ENCODE measurements at regions not wholly inside any gene's neighbourhood (a gene's known extent, or its start where the extent isn't known, plus 50 kb on each side); places are given as distances from the start of the nearest gene placed in this dataset.
"Not testable (repeated sequence)": the region's sequence is repeated elsewhere in the genome, so short reads cannot be mapped to it uniquely, and the experiment has no call there.

- DNase-seq = no peak
Observed at GRCh38 chr2:187198136-187198535, 249.9 kb downstream of the CALCRL start.

DNA sequence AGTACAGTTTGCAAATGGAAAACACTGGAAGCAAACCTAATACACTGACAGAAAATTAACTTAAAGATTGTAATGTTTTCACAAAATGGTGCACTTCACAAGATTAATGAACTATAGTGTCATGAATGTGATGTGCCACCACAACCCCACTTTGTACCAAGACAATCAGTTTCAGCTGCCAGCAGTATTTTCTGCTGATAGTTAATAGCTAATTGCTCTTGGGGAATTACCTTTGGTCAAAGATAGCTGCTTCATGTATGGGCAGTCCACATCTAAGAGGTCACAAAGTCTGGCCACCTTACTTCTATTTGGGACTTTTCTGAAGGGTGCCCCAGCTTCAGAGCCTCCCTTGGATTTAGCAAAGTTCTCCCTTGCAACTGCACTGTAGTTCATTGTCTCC, 254.0 kb downstream of the CALCRL start:
- DNase-seq = no peak

GRCh38 chr2:187188783-187189631, 259.0 kb downstream of the CALCRL start:
- no peak for DNase-seq

GRCh38 chr2:187187519-187187918, 260.5 kb downstream of the CALCRL start:
- DNase-seq = no peak

GRCh38 chr2:187180529-187180928, 267.5 kb downstream of the CALCRL start:
- DNase-seq = no peak

- not testable (repeated sequence) for DNase-seq
Observed at GRCh38 chr2:187178876-187179275, 269.2 kb downstream of the CALCRL start.

- no peak for DNase-seq
Observed at GRCh38 chr2:187177253-187177652, 270.8 kb downstream of the CALCRL start.

DNA sequence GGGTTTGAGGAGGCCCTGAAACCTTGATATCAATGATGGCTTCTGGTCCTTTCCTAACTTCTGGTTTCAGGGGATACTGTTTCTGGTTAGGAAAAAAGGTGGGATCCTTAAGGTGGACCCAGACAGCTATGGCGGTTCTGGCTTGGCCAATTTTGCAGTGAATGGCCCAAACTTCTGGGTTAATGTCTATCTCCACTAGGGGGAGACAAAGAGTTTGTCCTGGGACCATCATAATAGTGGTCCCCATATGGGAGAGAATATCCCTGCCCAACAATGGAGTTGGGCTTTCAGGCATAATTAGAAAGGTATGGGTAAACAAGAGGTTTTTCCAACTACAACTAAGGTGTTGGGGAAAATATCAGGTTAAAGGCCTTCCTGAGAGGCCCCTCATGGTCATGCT, 273.5 kb downstream of the CALCRL start:
- DNase-seq = no peak

GRCh38 chr2:187171318-187171717, 276.7 kb downstream of the CALCRL start:
- DNase-seq = no peak

DNA sequence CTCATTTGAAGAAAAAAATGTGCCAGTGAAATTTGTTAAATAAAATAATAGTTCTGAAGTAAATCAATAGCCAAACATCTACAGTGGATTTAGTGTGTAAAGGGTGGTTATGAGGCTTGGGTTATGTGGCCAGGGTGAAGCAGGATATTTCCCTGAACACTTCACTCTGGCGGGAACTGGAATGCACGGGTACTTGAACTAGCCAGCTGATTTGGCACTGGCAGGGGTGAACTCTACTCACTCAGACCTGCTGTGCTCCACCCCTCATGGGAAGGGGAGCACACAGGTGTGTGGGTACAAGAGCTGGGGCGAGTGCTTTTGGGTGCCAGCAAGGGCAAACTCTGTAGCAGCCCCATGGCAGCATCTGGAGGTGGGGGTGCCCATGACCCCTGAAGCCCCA, 278.2 kb downstream of the CALCRL start:
- peak; percentile 56 for DNase-seq

DNA sequence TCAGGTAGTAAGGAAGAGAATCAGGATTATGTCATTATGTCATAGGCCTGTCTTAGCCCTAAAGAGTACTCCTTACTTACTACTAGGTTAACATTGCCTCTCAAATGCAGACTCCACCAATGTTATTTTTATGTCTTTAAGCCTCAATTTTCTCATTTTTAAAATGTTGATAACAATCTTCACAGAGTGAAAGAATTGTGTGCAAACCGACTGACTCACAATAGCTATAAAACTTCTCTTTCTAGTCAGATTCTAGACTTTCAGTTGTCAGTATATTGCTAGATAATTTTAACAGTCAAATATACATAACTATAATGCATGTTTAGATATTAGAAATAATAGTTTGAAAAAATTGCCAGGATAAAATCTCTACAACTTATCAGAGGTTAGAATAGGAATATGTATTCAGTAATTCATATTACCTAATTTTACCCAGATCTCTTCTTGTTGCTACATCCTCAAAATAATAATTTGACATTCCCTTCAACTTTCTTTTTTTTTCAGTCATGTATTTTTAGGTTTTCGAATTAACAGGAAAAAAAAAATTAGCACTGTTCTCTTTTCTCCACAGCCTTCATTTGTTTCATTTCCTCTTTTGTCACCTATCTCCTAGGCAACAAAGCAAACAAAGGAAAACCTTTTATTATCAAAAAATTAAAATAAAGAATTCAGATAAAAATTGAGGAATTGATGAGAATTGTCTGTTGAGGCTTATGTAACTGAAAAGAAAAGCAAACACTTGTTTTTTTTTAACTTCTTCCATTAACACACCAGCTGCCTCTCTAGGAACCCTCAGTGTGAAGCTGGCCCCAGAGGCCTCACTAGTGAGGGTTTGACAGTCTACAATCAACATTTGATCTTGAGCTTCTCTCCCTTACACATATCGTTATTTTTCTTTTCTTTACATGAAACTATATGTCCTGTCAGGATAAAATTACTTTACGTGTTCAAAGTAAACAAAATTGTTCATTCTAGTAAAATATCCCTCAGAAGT, 279.0 kb downstream of the CALCRL start:
- peak; percentile 79 for DNase-seq

DNA sequence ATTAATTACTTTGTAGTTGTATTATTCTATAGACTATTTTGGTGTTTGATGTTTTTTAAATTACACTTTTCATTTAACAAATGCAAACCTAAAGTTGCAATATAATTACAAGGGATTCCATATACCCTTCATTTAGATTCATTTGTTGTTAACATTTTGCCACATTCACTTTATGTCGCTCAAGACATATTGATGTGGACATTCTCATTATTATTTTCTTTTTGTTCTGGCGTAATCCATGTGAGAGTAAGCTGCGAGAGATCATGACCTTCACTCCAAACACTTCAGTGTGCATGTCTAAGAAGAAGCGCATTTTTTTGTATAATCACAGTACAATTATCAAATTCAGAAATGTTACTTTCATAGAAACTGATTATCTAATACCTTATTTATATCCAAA, 280.6 kb downstream of the CALCRL start:
- DNase-seq = no peak

DNA sequence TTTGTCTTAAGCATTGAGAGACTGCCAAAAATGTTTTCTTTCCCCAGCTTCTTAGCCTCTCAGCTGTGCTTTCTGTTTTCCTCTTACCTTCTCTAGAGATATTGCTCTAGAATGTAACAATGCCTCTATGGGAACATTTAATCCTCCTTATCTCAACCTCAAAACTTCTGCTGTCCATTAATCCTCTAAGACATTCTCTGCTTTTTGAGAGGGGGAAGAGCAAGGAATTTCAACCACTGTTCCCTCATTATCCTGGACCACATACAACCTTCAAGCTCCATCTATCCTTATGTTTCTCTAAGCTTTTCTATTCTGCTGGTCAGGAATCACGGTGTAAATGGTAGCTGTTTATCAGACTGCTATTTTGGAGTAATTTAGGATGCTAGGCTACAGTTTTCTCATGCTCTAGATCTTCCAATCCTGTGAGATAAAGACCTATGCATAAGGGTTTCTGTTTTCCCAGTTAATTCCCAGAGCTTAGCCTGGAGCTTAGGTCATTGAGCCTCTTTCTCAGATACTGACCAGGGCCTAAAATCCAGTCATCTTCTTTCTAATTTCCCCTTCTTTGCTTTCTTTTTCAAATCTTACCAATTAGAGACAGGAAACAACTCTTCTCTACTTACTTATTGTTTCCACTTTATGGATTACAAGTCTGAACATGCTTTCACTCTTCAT, 282.0 kb downstream of the CALCRL start:
- no peak for DNase-seq

- DNase-seq = no peak
Observed at GRCh38 chr2:187158452-187158851, 289.6 kb downstream of the CALCRL start.

GRCh38 chr2:187157046-187157445, 291.0 kb downstream of the CALCRL start:
- DNase-seq = no peak

DNA sequence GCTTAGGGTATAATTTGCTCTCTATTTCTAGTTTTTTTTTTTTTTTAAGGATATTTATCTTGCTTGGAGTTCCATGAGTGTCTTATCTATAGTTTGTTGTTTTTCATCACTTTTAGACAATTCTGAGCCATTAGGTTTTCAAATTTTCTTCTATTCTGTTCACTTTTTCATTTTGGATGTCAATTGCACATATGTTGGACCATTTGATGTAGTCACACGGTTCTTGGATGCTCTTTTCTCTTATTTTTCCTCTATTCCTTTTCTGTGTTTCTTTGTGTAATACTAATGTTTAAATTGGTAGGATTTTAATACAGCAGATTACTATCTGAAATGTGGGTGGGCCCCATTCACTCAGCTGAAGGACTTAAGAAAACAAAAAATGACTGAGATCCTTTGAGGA, 292.6 kb downstream of the CALCRL start:
- no peak for DNase-seq

- no peak for DNase-seq
Observed at GRCh38 chr2:187150670-187151069, 297.4 kb downstream of the CALCRL start.

- DNase-seq = no peak
Observed at GRCh38 chr2:187148059-187148714, 299.2 kb upstream of the ZSWIM2 start.

- DNase-seq = no peak
Observed at GRCh38 chr2:187143537-187143936, 294.6 kb upstream of the ZSWIM2 start.

DNA sequence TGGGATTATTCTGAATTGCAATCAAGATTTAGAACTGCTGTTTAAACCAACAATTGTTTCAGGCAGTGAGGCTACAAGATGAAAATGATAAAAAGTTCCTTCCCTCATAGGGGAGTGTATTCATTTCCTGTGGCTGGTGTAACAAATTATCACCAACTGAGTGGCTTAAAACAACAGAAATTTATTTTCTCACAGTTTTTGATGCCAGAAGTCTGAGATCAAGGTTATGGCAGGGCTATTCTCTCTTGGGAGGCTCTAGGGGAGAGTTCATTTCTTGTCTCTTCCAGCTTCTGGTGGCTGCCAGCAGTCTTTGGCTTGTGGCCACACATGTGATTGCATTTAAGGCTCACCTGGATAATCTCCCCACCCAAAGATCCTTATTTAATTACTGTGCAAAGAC, 290.5 kb upstream of the ZSWIM2 start:
- DNase-seq = no peak

- peak; percentile 65 for DNase-seq
Observed at GRCh38 chr2:187138265-187138664, 289.3 kb upstream of the ZSWIM2 start.

DNA sequence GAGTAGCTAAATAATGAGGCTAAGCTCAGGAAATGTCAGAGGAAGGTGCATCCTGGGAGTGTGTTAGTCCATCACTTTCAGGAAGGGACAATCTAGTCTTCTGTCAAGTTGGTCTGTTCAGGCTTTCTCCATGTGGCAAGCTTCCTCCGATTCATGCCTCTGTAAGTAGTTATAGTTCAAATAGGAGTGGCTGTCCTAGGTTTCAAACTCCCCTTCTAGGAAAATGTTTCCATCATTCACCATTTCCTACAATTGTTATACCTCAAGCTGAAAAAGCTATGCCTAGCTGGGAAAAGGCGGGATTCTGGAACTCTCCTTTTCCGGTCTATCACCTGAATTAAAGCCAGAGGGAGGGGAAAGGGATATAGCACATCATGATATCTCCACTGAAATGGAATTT, 287.7 kb upstream of the ZSWIM2 start:
- no peak for DNase-seq

- no peak for DNase-seq
Observed at GRCh38 chr2:187134306-187134705, 285.3 kb upstream of the ZSWIM2 start.
